ENCODE measurements at regions not wholly inside any gene's neighbourhood (a gene's known extent, or its start where the extent isn't known, plus 50 kb on each side); places are given as distances from the start of the nearest gene placed in this dataset.

DNA sequence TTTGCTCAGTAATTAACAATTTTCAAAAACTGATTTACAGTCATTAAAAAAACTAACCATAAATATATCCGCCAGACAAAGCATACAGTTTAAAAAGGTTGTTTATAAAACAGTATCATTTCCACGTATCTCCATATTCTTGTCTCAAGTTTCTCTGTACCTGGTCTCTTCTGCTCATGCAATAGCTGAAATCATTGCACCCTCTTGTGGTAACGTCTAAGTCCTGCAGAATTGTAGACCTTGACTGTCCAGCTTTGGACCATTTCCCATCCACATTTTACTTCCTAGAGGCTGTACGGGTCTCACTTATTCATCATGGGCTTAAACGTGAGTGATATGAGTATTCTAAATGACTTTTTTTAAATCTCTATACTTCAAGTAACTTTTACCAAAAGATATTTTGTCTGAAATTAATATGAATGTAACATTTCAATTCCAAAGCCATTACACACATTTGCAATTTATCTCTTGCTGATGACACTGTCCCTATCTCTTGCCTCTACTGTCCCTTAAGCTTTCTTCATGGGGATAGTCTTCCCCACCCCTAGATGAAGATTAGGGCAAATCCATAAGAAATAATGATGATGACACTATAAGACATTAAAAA, 118.5 kb downstream of the BTC start:
- Histone ChIP-seq H3K27ac (no peak overlapping the region), H3K4me1 (no peaks in the 10 kb centered on the region), H3K9me3 (no peaks in the 10 kb centered on the region), H3K4me3 (no peak overlapping the region), H3K36me3 (no peaks in the 10 kb centered on the region), H3K27me3 (ENCODE audit: low read depth) (no peaks in the 10 kb centered on the region)
- ATAC-seq, result peak; percentile 81 to 85
- intact Hi-C loops (cut with DNase I), result loop anchor here (10.0 kb wide), 2 partner anchors 141 to 301 kb away; no protein-coding TSS in a partner anchor
- TF ChIP-seq, protein P1, sequence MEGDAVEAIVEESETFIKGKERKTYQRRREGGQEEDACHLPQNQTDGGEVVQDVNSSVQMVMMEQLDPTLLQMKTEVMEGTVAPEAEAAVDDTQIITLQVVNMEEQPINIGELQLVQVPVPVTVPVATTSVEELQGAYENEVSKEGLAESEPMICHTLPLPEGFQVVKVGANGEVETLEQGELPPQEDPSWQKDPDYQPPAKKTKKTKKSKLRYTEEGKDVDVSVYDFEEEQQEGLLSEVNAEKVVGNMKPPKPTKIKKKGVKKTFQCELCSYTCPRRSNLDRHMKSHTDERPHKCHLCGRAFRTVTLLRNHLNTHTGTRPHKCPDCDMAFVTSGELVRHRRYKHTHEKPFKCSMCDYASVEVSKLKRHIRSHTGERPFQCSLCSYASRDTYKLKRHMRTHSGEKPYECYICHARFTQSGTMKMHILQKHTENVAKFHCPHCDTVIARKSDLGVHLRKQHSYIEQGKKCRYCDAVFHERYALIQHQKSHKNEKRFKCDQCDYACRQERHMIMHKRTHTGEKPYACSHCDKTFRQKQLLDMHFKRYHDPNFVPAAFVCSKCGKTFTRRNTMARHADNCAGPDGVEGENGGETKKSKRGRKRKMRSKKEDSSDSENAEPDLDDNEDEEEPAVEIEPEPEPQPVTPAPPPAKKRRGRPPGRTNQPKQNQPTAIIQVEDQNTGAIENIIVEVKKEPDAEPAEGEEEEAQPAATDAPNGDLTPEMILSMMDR (IDR thresholded peaks at IDR 0.05), result peak; percentile 75
- DNase-seq, result no peak

DNA sequence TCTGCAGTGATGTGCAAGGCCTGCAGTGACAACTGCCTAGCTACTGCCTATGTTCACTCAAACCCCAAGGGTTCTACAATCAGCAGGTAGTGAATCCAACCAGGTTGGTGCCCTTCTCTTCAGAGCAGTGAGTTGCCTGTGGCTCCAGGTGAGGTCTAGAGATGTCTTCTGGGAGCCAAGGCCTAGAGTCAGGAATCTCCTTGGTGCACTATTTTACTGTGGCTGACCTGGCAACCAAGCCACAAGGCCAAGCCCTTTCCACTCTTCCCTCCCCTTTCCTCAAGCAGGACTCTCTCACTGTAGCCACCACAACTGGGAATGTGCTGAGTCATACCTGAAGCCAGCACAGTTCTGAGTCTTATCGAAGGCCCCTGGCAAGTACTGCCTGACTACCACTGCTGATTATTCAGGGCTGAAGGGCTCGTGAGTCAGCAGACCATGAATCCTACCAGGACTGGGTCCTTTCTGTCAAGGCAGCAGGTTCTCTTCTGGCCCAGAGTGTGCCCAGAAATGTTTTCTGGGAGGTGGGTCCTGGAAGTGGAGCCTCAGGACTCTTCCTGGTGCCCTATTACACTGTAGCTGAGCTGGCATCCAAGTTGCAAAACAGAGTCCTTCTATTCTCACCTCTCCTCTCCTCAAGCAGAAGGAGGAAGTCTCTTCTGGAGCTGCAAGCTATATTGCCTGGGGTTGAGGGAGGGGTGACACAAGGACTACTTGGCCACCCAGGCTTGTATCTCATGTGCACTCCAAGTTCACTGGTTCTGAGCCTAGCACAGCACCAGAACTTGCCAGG, 111.6 kb downstream of the BTC start:
- peak; percentile 88 to 93 for ATAC-seq
- H3K4me3 ChIP-seq, result no peak overlapping the region
- intact Hi-C loops (cut with DNase I), result no loop called here
- no peaks in the 10 kb centered on the region for H3K27me3 ChIP-seq (ENCODE audit: low read depth)
- DNase-seq, result no peak
- no peaks in the 10 kb centered on the region for H3K36me3 ChIP-seq
- no peaks in the 10 kb centered on the region for H3K4me1 ChIP-seq
- TF ChIP-seq, protein P1 (IDR thresholded peaks at IDR 0.05), result no peak
- H3K9me3 ChIP-seq, result no peaks in the 10 kb centered on the region
- H3K27ac ChIP-seq, result no peak overlapping the region

DNA sequence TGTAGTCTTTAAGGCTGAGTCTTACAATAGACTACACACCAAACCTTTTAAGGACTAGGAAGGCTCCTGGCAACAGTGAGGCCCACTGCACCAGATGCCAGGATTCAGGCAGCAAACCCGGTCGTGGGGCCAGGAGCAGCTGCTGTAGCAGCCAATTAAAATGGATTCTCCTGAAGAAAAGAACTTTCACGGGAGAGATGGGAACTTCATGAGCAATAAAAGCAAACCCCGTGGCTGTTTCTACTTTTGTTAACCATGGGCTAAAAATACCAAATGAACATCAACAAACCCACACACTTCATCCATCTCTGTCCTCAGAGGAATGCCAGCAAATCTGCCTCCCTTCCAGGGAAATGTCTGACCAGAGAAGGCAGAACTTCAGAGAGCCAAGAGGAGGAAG, 101.4 kb downstream of the BTC start:
- no peak for DNase-seq
- TF ChIP-seq, protein P1 (IDR thresholded peaks at IDR 0.05), result no peak
- Histone ChIP-seq H3K9me3 (no peaks in the 10 kb centered on the region), H3K36me3 (no peaks in the 10 kb centered on the region), H3K4me3 (no peak overlapping the region), H3K4me1 (no peaks in the 10 kb centered on the region), H3K27me3 (ENCODE audit: low read depth) (no peaks in the 10 kb centered on the region), H3K27ac (no peak overlapping the region)
- no peak for ATAC-seq
- intact Hi-C loops (cut with DNase I), result no loop called here

Measured in lower lobe of right lung (tissue), 2 donors.